ENCODE measurements at regions not wholly inside any gene's neighbourhood (a gene's known extent, or its start where the extent isn't known, plus 50 kb on each side); places are given as distances from the start of the nearest gene placed in this dataset.

- Histone ChIP-seq H3K27me3 (ENCODE audit: control insufficient read depth, insufficient read depth, low read length) (no peaks in the 10 kb centered on the region), H3K36me3 (ENCODE audit: control insufficient read depth, insufficient read depth, low read length) (no peaks in the 10 kb centered on the region), H3K27ac (ENCODE audit: low read depth, low read length) (no peak overlapping the region), H3K4me1 (ENCODE audit: control insufficient read depth, insufficient read depth, low read length) (no peaks in the 10 kb centered on the region), H3K9me3 (ENCODE audit: control insufficient read depth, insufficient read depth, low read depth, low read length) (no peaks in the 10 kb centered on the region), H3K9ac (ENCODE audit: low read length) (no peak overlapping the region), H3K4me3 (ENCODE audit: low read depth, low read length) (no peak overlapping the region)
These were observed 269.7 kb upstream of the THRB start for GRCh38 chr3:24764236-24764915.

- Histone ChIP-seq H3K27ac (ENCODE audit: low read depth, low read length) (no peak overlapping the region), H3K9ac (ENCODE audit: low read length) (no peak overlapping the region), H3K36me3 (ENCODE audit: control insufficient read depth, insufficient read depth, low read length) (no peaks in the 10 kb centered on the region), H3K27me3 (ENCODE audit: control insufficient read depth, insufficient read depth, low read length) (no peaks in the 10 kb centered on the region), H3K4me3 (ENCODE audit: low read depth, low read length) (no peak overlapping the region), H3K4me1 (ENCODE audit: control insufficient read depth, insufficient read depth, low read length) (no peaks in the 10 kb centered on the region), H3K9me3 (ENCODE audit: control insufficient read depth, insufficient read depth, low read depth, low read length) (no peaks in the 10 kb centered on the region)
These were observed 270.7 kb upstream of the THRB start for GRCh38 chr3:24765399-24765798.

GRCh38 chr3:24769918-24770317, 275.3 kb upstream of the THRB start:
- H3K36me3 ChIP-seq (ENCODE audit: control insufficient read depth, insufficient read depth, low read length), result no peaks in the 10 kb centered on the region
- H3K4me1 ChIP-seq (ENCODE audit: control insufficient read depth, insufficient read depth, low read length), result no peaks in the 10 kb centered on the region
- H3K9me3 ChIP-seq (ENCODE audit: control insufficient read depth, insufficient read depth, low read depth, low read length), result no peaks in the 10 kb centered on the region
- H3K27me3 ChIP-seq (ENCODE audit: control insufficient read depth, insufficient read depth, low read length), result no peaks in the 10 kb centered on the region
- no peak overlapping the region for H3K9ac ChIP-seq (ENCODE audit: low read length)
- no peak overlapping the region for H3K4me3 ChIP-seq (ENCODE audit: low read depth, low read length)
- H3K27ac ChIP-seq (ENCODE audit: low read depth, low read length), result no peak overlapping the region

- H3K27ac ChIP-seq (ENCODE audit: low read depth, low read length), result no peak overlapping the region
- H3K9ac ChIP-seq (ENCODE audit: low read length), result no peak overlapping the region
- H3K4me3 ChIP-seq (ENCODE audit: low read depth, low read length), result no peak overlapping the region
- H3K4me1 ChIP-seq (ENCODE audit: control insufficient read depth, insufficient read depth, low read length), result no peaks in the 10 kb centered on the region
- no peaks in the 10 kb centered on the region for H3K9me3 ChIP-seq (ENCODE audit: control insufficient read depth, insufficient read depth, low read depth, low read length)
- H3K27me3 ChIP-seq (ENCODE audit: control insufficient read depth, insufficient read depth, low read length), result no peaks in the 10 kb centered on the region
- no peaks in the 10 kb centered on the region for H3K36me3 ChIP-seq (ENCODE audit: control insufficient read depth, insufficient read depth, low read length)
These were observed 279.1 kb upstream of the THRB start for GRCh38 chr3:24773798-24774197.

- H3K36me3 ChIP-seq (ENCODE audit: control insufficient read depth, insufficient read depth, low read length), result no peaks in the 10 kb centered on the region
- H3K4me1 ChIP-seq (ENCODE audit: control insufficient read depth, insufficient read depth, low read length), result no peaks in the 10 kb centered on the region
- peaks cover 16% of the 10 kb centered on the region; the same call in 1 of the 2 replicates for H3K9me3 ChIP-seq (ENCODE audit: control insufficient read depth, insufficient read depth, low read depth, low read length)
- H3K27me3 ChIP-seq (ENCODE audit: control insufficient read depth, insufficient read depth, low read length), result no peaks in the 10 kb centered on the region
- H3K9ac ChIP-seq (ENCODE audit: low read length), result no peak overlapping the region
- no peak overlapping the region for H3K4me3 ChIP-seq (ENCODE audit: low read depth, low read length)
- H3K27ac ChIP-seq (ENCODE audit: low read depth, low read length), result no peak overlapping the region
These were observed 286.3 kb upstream of the THRB start for GRCh38 chr3:24780991-24781390.

- H3K36me3 ChIP-seq (ENCODE audit: control insufficient read depth, insufficient read depth, low read length), result no peaks in the 10 kb centered on the region
- H3K4me3 ChIP-seq (ENCODE audit: low read depth, low read length), result no peak overlapping the region
- H3K4me1 ChIP-seq (ENCODE audit: control insufficient read depth, insufficient read depth, low read length), result no peaks in the 10 kb centered on the region
- no peak overlapping the region for H3K9ac ChIP-seq (ENCODE audit: low read length)
- H3K27ac ChIP-seq (ENCODE audit: low read depth, low read length), result no peak overlapping the region
- no peaks in the 10 kb centered on the region for H3K27me3 ChIP-seq (ENCODE audit: control insufficient read depth, insufficient read depth, low read length)
- H3K9me3 ChIP-seq (ENCODE audit: control insufficient read depth, insufficient read depth, low read depth, low read length), result peaks cover 16% of the 10 kb centered on the region; the same call in 1 of the 2 replicates
These were observed 286.8 kb upstream of the THRB start for GRCh38 chr3:24781454-24781853.

GRCh38 chr3:24793896-24794295, 299.2 kb upstream of the THRB start:
- H3K4me1 ChIP-seq (ENCODE audit: control insufficient read depth, insufficient read depth, low read length), result no peaks in the 10 kb centered on the region
- H3K36me3 ChIP-seq (ENCODE audit: control insufficient read depth, insufficient read depth, low read length), result no peaks in the 10 kb centered on the region
- H3K9ac ChIP-seq (ENCODE audit: low read length), result no peak overlapping the region
- no peak overlapping the region for H3K27ac ChIP-seq (ENCODE audit: low read depth, low read length)
- no peaks in the 10 kb centered on the region for H3K27me3 ChIP-seq (ENCODE audit: control insufficient read depth, insufficient read depth, low read length)
- H3K9me3 ChIP-seq (ENCODE audit: control insufficient read depth, insufficient read depth, low read depth, low read length), result no peaks in the 10 kb centered on the region
- H3K4me3 ChIP-seq (ENCODE audit: low read depth, low read length), result no peak overlapping the region

GRCh38 chr3:24802614-24803013, 308.0 kb upstream of the THRB start:
- no peak overlapping the region for H3K4me3 ChIP-seq (ENCODE audit: low read depth, low read length)
- H3K27me3 ChIP-seq (ENCODE audit: control insufficient read depth, insufficient read depth, low read length), result no peaks in the 10 kb centered on the region
- no peak overlapping the region for H3K27ac ChIP-seq (ENCODE audit: low read depth, low read length)
- no peaks in the 10 kb centered on the region for H3K9me3 ChIP-seq (ENCODE audit: control insufficient read depth, insufficient read depth, low read depth, low read length)
- H3K4me1 ChIP-seq (ENCODE audit: control insufficient read depth, insufficient read depth, low read length), result peaks cover 1% of the 10 kb centered on the region; the same call in 1 of the 2 replicates
- no peak overlapping the region for H3K9ac ChIP-seq (ENCODE audit: low read length)
- no peaks in the 10 kb centered on the region for H3K36me3 ChIP-seq (ENCODE audit: control insufficient read depth, insufficient read depth, low read length)

- H3K36me3 ChIP-seq (ENCODE audit: control insufficient read depth, insufficient read depth, low read length), result no peaks in the 10 kb centered on the region
- H3K9ac ChIP-seq (ENCODE audit: low read length), result no peak overlapping the region
- H3K27me3 ChIP-seq (ENCODE audit: control insufficient read depth, insufficient read depth, low read length), result no peaks in the 10 kb centered on the region
- H3K27ac ChIP-seq (ENCODE audit: low read depth, low read length), result no peak overlapping the region
- peaks cover 11% of the 10 kb centered on the region; the same call in 1 of the 2 replicates for H3K4me1 ChIP-seq (ENCODE audit: control insufficient read depth, insufficient read depth, low read length)
- no peak overlapping the region for H3K4me3 ChIP-seq (ENCODE audit: low read depth, low read length)
- H3K9me3 ChIP-seq (ENCODE audit: control insufficient read depth, insufficient read depth, low read depth, low read length), result no peaks in the 10 kb centered on the region
These were observed 309.4 kb upstream of the THRB start for GRCh38 chr3:24804095-24804494.

- Histone ChIP-seq H3K4me3 (ENCODE audit: low read depth, low read length) (no peak overlapping the region), H3K9ac (ENCODE audit: low read length) (no peak overlapping the region), H3K27me3 (ENCODE audit: control insufficient read depth, insufficient read depth, low read length) (no peaks in the 10 kb centered on the region), H3K36me3 (ENCODE audit: control insufficient read depth, insufficient read depth, low read length) (no peaks in the 10 kb centered on the region), H3K9me3 (ENCODE audit: control insufficient read depth, insufficient read depth, low read depth, low read length) (no peaks in the 10 kb centered on the region), H3K27ac (ENCODE audit: low read depth, low read length) (no peak overlapping the region), H3K4me1 (ENCODE audit: control insufficient read depth, insufficient read depth, low read length) (peaks cover 11% of the 10 kb centered on the region; the same call in 1 of the 2 replicates)
These were observed 316.2 kb upstream of the THRB start for GRCh38 chr3:24810881-24811280.

- H3K4me3 ChIP-seq (ENCODE audit: low read depth, low read length), result no peak overlapping the region
- no peaks in the 10 kb centered on the region for H3K27me3 ChIP-seq (ENCODE audit: control insufficient read depth, insufficient read depth, low read length)
- no peak overlapping the region for H3K9ac ChIP-seq (ENCODE audit: low read length)
- no peaks in the 10 kb centered on the region for H3K9me3 ChIP-seq (ENCODE audit: control insufficient read depth, insufficient read depth, low read depth, low read length)
- H3K4me1 ChIP-seq (ENCODE audit: control insufficient read depth, insufficient read depth, low read length), result peaks cover 11% of the 10 kb centered on the region; the same call in 1 of the 2 replicates
- H3K27ac ChIP-seq (ENCODE audit: low read depth, low read length), result no peak overlapping the region
- H3K36me3 ChIP-seq (ENCODE audit: control insufficient read depth, insufficient read depth, low read length), result no peaks in the 10 kb centered on the region
These were observed 317.5 kb upstream of the THRB start for GRCh38 chr3:24812116-24812515.

Data from HUES6 (cell line).